GM18511 (cell line): ENCODE measurements at regions not wholly inside any gene's neighbourhood (a gene's known extent, or its start where the extent isn't known, plus 50 kb on each side); places are given as distances from the start of the nearest gene placed in this dataset.

ENCODE experiments used
- ATAC-seq: cut with Tn5 transposase; IDR thresholded peaks from one replicate; pipeline ENCODE4 v1.9.1; 2021; ENCODE audit warnings: mild to moderate bottlenecking, moderate library complexity; ENCODE audit not compliant: unreplicated experiment

- ATAC-seq = no peak
These were observed 305.4 kb upstream of the KIF2A start for GRCh38 chr5:62000646-62001045.

- ATAC-seq = no peak
These were observed 304.4 kb upstream of the KIF2A start for GRCh38 chr5:62001640-62002039.

GRCh38 chr5:62002436-62002835 is 303.6 kb upstream of the KIF2A start:
- no peak for ATAC-seq

GRCh38 chr5:62005551-62005950 is 300.5 kb upstream of the KIF2A start:
- ATAC-seq = no peak

- no peak for ATAC-seq
These were observed 298.5 kb upstream of the KIF2A start for GRCh38 chr5:62007457-62007856.

- no peak for ATAC-seq
These were observed 294.8 kb upstream of the KIF2A start for GRCh38 chr5:62011089-62011664.

- no peak for ATAC-seq
These were observed 288.9 kb upstream of the KIF2A start for GRCh38 chr5:62017092-62017491.

- no peak for ATAC-seq
These were observed 276.7 kb upstream of the KIF2A start for GRCh38 chr5:62029303-62029702.

- ATAC-seq = no peak
These were observed 275.7 kb upstream of the KIF2A start for GRCh38 chr5:62030326-62030725.

GRCh38 chr5:62038024-62038423 is 268.0 kb upstream of the KIF2A start:
- ATAC-seq = no peak

- no peak for ATAC-seq
These were observed 264.8 kb upstream of the KIF2A start for GRCh38 chr5:62041156-62041756.

- no peak for ATAC-seq
These were observed 264.0 kb upstream of the KIF2A start for GRCh38 chr5:62042007-62042406.

GRCh38 chr5:62043289-62044280 is 262.4 kb upstream of the KIF2A start:
- ATAC-seq = no peak

- no peak for ATAC-seq
These were observed 261.0 kb upstream of the KIF2A start for GRCh38 chr5:62044989-62045388.

GRCh38 chr5:62046191-62046590 is 259.8 kb upstream of the KIF2A start:
- no peak for ATAC-seq

GRCh38 chr5:62051747-62052146 is 254.3 kb upstream of the KIF2A start:
- ATAC-seq = no peak

- ATAC-seq = no peak
These were observed 246.0 kb upstream of the KIF2A start for GRCh38 chr5:62059960-62060359.

GRCh38 chr5:62065050-62065449 is 241.0 kb upstream of the KIF2A start:
- no peak for ATAC-seq

GRCh38 chr5:62066761-62067277 is 239.2 kb upstream of the KIF2A start:
- ATAC-seq = no peak

GRCh38 chr5:62068554-62068953 is 237.5 kb upstream of the KIF2A start:
- ATAC-seq = no peak

GRCh38 chr5:62077387-62077786 is 228.6 kb upstream of the KIF2A start:
- ATAC-seq = no peak
